ENCODE measurements at regions not wholly inside any gene's neighbourhood (a gene's known extent, or its start where the extent isn't known, plus 50 kb on each side); places are given as distances from the start of the nearest gene placed in this dataset.

DNA sequence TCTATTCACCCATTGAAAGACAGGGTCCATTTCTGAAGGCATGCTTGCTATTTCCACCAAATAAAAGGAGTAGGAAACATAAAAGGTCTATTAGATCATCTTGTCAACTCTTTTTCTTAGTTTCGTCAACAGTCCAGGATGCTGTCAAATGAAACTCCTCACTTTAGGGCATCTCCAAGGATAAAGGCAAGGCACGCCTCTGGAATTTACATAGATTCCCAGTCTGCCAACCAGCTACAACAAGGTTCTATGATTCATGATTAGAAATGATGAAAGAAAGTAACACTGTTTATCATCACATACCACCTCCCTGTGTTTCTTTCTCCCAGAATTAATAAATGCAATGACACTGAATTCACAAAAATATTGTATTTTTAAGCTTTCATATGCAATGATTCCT is 636.3 kb downstream of the LTN1 start:
- DNase-seq (ENCODE audit: low read depth, low spot score) = no peak

DNA sequence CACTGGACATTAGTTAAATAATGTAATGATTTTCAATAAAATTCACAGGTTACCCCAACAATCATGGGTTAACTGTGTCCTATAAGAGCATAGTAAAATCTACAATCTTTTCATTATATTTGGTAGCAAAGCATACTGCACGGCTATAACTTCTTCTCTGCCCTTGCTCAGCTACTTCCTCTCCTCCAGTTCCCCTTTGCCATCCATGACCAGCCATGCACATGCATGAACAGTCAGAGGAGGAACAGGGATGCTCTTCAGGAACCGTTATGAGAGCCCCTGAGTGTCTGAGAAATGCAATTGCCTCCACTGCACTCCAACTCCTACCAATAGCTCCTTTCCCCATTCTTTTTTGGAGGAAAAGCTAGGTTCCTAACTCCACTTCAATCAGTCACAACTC is 646.7 kb downstream of the LTN1 start:
- no peak for DNase-seq (ENCODE audit: low read depth, low spot score)

DNA sequence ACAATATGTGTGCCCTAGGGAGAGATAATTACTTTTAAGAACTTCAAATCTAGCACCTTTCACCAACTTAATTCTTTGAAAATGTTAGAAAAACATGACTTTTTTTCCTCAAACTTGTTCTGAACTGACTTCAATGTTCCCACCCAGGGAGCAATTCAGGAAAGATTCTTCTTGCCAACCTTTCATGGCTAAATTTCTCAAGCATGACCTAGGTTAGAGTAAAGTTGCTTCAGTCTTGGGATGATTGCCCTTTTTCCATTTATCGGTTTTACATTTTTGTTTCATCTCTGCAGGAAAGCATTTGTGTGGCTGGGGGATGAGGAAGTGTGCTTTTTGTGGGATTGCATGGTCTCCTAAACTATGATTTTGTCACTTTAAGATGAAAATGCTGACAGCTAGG is 647.7 kb downstream of the LTN1 start:
- no peak for DNase-seq (ENCODE audit: low read depth, low spot score)

DNA sequence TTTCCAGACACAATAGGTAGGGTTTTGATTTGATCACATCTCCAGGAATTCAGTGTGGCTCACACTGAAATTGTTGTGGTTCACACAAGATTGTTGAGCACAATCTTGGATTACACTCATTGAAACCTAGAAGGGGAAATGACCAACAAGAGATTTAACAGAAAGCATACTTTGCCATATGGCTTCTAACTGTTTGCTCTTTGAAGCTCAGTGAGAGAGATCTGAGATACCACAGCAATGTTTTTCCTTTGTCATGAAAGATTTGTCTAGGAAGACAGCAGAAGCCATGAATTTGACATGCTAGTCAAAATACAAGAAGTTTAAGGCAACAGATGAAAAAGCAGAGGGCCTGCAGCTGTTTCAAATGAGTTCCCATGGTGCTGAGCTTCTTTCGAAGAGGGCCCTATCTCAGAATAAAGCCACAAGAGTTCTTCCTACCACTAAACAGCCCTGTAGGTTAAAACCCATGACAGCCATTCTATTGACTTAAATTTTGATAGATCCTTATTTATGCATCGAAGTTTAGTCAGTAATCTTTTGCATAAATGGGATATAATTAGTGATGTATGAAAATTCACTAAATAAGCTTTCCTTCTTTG is 650.4 kb downstream of the LTN1 start:
- DNase-seq (ENCODE audit: low read depth, low spot score) = no peak

DNA sequence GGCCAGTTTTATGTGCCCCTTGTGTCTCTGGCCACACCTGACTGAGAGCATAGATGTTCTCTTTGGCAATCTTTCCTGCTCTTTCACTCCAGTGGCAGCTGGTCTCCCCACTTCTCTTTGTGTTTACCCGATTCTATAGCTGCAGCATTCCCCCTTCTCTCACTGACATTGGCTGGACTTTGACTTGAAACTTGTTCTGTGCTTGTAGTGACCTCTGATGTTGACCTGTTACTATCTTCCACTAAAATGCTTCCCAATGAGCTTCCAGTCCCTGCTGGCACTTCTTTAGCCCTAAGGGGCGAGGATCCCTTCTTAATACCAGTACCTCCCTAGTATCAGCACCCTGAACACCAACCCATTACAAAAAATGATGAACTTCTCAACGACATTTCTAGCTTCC is 653.3 kb downstream of the LTN1 start:
- no peak for DNase-seq (ENCODE audit: low read depth, low spot score)

DNA sequence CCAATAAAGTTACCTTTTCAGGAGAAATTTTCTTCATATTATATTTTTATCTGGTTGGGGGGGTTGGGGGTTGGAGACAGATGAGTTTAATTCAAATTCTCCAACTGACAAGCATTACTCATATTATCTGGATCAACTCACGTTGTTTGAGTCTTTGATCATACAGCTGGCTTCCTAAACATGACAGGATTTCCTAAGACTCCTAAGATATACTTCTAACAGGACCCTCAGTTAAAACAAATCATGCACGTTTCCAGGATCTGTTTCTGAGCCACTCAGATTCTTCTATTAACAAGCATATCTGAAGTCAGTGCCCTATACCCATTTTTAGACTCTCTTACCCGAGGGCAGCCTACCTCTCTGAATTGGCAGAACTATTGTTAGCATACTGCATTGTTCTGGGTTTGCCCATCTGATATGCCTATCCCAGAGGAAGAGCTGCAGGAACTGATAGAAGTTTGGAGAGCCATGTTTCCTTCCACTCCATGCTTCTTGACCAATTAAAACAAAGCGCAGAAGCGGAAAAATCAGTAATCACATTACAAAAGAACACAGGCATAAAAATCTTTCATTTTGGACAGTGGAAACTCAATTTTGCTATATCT is 653.9 kb downstream of the LTN1 start:
- DNase-seq (ENCODE audit: low read depth, low spot score) = no peak

DNA sequence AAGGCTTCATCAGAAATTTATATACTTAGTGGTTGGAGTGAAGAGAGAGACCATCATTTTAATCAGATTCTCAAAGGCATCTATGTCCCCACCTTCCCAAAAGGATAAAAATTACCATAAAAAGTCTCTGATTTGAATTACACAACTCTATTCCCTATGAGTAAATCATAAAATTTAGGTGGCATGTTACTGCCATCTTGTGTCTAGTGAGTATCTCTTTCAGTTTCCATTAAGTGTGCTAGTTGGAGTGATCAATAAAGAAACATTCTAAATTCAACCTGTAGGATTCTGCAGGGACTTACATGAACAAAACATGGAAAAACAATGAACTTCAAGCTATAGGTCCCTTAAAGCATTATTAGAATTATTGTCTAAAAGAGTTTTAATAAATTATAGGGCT is 655.4 kb downstream of the LTN1 start:
- no peak for DNase-seq (ENCODE audit: low read depth, low spot score)

DNA sequence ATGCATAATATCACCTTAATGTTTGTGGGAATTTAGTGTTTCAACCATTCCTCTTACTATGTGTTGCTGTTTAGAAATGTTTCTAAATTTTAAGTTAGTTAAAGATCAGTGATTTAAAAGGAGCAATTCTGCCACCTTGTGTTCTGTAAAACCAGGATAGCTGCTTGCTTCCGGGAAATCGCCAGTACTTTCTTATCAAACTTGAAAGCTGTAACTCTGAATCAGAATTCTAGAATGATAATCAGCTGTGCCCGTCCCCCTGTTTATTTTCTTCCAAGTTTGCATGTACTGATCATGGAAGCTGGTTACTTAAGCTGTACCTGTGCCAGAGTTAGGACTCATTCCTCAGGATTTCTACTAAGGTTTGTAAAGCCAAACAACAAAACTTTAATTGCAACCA is 656.4 kb downstream of the LTN1 start:
- no peak for DNase-seq (ENCODE audit: low read depth, low spot score)

DNA sequence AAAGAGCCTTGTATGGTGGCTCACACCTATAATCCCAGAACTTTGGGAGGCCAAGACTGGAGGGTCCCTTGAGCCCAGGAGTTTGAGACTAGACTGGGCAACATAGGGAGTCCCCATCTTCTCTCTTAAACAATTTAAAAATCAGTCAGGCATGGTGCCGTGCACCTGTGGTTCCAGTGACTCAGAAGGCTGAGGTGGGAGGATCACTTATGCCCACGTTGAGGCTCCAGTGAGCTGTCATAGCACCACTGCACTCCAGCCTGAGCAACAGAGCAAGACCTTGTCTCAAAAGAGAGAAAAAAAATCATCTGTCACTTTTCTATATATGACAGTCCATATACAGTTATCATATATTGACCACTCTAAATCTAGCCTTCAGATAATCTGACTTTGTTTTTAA is 658.3 kb downstream of the LTN1 start:
- no peak for DNase-seq (ENCODE audit: low read depth, low spot score)

DNA sequence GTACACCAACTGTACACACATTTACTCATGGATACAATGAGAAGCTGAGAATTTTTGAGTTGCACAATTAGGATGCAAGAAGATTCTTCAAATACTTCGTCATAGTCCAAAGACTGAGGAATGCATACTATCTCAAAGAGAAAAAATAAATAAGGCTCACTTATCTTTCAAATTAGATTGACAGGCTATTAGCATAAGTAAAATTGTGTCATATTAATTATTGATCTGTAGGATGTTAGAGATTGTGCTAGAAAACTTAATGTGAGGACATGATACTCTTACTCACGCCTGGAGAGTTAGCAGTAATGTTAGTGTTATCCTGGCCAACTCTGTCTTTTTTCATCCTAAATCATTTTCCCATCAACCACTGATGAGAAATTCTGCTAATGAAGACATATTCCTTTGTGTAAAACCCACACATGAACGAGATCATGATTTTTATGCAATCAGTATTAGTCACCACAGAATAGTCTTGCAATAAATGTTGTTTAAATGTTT is 659.0 kb downstream of the LTN1 start:
- no peak for DNase-seq (ENCODE audit: low read depth, low spot score)

DNA sequence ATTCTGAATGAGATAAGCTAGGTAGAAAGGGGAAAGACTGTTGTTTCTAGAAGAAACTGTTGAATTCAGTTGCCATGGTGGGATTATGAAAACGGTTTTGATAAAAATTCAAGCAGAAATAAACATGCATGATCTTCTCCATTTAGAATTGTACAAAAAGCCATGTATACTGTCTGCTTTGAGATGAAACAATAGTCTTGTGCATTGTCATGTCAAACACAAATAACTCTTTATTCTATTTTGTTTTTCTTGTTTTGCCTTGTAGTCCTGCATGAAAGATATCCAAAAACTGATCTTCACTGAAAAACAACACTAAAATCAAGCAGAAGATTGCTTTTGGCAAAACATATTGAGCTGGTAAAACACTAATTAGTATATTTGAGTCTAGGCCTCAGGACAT is 659.9 kb downstream of the LTN1 start:
- DNase-seq (ENCODE audit: low read depth, low spot score) = no peak

DNA sequence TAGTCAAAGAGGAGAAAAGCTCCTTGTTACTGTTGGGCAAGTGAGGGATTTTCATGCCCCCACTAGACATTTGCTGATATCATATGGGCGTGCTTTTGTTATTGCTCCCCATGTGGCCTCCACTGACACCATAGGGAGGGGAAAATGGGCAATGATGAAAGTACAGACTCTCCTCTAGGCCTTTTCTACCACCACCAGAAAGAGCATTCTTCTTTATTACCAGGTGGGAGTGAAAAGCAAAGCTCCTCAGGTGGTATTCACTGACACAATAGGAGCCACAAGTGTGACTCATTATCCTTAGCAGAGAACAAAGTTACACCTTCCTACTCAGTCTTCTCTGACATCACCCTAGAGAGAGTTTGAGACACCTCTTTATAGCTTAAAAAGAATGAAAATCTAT is 667.1 kb downstream of the LTN1 start:
- peak; percentile 77 for DNase-seq (ENCODE audit: low read depth, low spot score)

DNA sequence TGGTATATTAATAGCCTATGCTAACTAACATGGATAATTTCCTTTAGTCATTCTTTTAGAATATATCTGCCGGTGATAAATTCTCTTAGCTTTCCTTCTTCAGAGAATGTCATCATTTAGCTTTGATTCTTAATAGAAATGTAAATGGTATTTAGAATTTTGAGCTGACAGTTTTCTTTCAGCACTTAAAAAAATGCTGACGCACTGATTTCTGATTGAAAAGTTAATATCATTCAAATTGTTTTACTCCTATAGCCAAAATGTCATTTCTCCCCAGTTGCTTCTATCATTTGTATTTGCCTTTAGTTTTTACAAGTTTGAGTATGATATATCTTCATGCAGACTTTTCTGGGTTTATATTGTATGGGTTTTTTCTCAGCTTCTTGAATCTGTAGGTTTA is 668.0 kb downstream of the LTN1 start:
- no peak for DNase-seq (ENCODE audit: low read depth, low spot score)

DNA sequence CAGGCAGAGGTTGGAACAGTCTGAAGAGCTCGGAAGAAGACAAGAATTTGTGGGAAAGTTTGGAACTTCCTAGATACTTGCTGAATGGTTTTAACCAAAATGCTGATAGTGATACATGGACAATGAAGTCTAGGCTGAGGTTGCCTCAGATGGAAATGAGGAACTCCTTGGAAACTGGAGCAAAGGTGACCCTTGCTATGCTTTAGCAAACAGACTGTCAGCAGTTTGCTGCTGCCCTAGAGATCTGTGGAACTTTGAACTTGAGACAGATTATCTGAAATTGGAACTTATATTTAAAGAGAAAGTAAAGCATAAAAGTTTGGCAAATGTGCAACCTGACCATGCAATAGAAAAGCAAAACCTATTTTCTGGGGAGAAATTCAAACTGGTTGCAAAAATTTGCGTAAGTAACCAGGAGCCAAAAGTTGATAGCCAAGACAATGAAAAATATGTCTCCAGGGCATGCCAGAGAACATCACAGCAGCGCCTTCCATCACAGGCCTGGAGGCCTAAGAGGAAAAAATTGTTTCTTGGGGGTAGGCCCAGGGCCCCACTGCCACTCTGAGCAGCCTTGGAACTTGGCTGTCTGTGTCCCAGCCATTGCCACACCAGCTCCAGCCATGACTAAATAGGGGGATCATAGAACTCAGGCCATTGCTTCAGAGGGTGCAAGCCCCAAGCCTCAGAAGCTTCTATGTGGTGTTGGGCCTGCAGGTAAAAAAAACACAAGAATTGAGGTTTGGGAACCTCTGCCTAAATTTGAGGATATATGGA is 675.3 kb downstream of the LTN1 start:
- no peak for DNase-seq (ENCODE audit: low read depth, low spot score)

DNA sequence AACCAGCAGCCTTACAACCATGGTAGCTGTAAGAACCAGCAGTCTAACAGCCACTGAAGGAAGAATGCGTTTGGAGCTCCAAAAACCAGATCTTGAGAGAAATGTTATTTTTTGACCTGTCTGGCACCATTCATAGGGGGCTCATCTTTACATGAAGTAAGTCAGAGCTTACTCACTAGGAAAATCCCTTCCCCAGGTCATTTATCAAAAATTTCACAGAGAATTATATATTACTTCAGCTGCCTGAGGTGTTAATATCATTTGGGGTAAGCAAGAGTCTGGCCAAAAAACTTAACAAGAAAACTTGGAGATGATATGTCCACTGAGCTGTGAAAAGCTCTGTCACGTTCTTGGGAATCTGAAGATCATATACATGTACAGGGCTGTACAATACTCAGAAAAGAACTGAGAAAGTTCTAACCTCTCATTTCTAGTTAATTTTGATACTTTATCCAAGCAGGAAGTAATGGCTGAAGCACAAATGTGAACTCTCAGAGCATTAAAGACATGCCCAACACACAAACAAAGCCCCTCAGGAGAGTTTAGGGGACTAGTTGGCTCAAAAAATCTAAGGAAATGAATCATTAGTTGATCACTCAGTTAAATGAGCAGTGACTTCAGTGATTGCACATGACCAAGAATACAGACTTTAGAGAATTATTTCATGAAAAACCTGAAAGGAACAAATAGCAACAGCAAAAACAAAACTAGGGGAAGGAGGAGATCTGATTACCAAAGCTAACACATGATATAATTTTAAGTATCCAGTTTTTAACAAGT is 681.1 kb downstream of the LTN1 start:
- DNase-seq (ENCODE audit: low read depth, low spot score) = no peak

DNA sequence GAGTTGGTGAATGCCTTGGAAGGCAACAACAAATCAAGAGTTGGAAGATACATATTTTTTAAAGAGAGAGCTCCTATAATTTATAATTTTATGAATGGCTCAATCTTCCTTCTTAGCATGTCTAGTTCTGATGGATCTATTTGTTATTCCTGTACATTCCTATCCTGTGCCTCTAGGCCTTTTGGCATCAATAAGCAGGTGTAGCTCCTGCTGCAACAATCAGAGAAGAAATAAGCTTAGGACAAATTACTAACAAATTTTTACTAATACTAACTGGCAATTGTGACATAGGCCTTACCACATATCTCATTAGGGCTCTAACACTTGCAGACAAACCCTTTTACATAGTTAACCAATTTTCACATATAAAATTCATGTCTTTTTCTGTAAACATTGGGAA is 682.0 kb downstream of the LTN1 start:
- no peak for DNase-seq (ENCODE audit: low read depth, low spot score)

DNA sequence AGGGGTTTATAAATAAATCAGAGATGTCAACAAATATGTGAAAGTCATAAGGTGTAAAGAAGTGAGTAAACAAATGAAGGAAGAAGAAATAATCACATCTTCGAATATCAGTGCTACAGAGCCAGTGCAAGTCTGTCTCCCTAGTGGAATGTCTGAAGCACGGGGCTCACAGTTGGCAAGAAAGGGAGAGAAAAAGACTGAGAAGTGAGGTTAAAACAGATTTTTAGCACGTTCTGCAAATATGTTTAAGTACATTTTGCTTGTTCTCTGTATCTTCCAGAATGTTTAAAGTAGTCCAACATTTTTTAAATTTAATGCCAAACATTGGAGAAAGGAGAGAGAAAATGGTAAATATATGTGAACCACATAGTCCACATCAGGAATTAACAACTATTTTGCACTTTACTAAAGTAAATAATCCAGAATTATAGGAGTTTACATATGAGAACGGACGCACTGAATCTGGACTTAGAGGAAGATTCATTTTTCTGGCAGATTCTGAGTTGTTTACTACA is 682.4 kb downstream of the LTN1 start:
- DNase-seq (ENCODE audit: low read depth, low spot score) = no peak

DNA sequence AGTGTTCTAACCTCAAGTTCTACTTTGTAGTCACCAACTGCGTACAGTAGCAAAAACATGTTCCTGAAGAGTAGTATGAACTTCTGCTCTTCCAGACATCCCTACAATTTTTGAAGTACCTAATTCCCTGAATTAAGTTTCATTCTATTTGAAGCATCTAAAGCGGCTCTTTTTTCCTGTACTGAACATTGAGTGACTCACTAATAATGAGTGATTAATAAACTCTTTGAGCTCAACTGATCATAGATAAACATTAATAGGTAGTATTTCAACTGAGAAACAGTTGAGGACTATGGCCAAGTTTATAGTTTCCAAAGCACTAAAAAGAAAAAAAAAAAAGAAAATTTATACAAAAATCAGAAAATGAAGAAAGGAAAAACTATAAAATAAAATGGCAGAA is 683.1 kb downstream of the LTN1 start:
- no peak for DNase-seq (ENCODE audit: low read depth, low spot score)

DNA sequence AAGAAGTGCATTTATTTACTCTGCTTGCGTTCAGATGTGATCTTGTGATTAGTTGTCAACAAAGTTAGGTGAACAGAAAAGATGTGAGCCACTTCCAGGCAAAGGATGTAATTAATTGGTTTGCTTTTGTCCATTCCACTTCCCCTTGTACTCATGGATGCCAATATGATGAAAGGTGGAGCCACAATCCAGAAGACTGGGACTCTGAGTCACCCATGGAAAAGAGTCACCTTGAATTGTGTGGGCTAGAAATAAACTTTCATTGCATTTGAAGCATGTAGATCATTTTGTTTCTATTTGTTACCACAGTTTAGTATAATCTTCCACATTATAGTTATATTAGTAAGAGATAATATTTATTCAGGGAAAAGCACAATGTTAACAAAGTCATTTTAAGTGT is 684.2 kb downstream of the LTN1 start:
- no peak for DNase-seq (ENCODE audit: low read depth, low spot score)

DNA sequence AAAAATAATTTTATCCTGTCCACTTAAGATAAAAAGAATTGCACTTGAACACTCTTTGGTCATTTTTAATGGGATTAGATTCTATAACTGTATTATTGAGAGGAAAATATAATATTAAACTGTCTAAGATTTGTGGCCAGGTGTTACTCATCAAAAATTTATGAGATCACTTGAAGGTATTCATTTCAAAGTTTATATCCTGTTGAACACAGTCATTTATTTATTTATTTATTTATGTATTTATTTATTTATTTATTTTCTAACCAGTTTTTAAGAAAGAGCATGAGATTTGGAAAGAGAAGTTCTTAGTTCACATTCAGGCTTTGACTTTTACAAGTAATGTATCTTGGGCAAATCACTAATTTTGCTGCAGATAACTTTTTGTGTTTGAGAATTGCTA is 692.7 kb downstream of the LTN1 start:
- no peak for DNase-seq (ENCODE audit: low read depth, low spot score)

DNA sequence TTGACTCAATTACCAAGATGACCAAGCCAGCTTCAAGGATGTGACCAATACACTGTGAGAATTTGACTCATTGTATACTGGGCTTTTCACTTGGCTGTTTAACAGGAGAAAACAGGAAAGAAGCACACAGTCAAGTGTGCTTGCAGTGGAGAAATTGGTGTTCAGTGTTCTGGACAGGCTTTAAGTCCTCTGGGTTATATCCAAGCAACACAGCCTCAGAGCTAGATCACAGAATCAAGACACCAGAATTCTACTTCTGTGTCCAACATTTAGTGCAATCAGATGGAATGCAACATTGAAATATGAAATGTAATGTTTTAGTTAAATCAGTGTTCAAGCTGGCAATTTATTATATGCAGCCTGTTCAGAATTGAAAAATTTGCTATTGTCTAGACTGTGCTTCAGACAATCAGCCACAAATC is 694.4 kb downstream of the LTN1 start:
- DNase-seq (ENCODE audit: low read depth, low spot score) = no peak

DNA sequence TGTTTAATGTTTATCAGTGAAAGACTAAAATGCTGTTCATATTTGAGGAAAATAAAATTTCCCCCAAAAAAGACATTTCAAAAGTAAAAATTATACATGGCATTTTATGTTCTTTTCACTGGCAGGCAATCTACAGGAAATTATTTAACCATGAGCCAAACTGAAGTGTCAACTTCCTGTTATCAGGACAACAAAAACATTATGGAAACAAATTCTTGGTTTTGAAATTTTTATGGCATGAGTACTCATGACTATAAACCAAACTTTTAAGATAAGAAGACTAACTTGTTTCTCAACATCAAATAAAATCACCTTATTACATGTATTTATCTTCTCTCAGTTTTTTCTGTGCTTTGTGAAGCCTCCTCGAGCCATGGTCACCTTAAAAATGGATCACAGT is 698.6 kb downstream of the LTN1 start:
- no peak for DNase-seq (ENCODE audit: low read depth, low spot score)

Measured in iPS DF 19.7 (cell line).